Left ventricle myocardium superior (tissue), 1 donor: ENCODE measurements at regions not wholly inside any gene's neighbourhood (a gene's known extent, or its start where the extent isn't known, plus 50 kb on each side); places are given as distances from the start of the nearest gene placed in this dataset.
A peak's percentile ranks its signal among the peaks of the same experiment; 100 is the strongest.

ENCODE experiments used
- ATAC-seq: fragments of 200-7000 bp; cut with Tn5 transposase; one replicate; pipeline ENCODE4 v1.9.1; 2020; ENCODE audit warnings: mild to moderate bottlenecking, moderate library complexity
- DNase-seq: peaks from one replicate; pipeline ENCODE4 v3.0.0-alpha.2; 2020
- intact Hi-C: fragments of 100-400 bp; cut with micrococcal nuclease; formaldehyde crosslinking; loops from one replicate; pipeline ENCODE4 v1.11.0; 2022
- donor health status: DM: no; HTN: yes; CAD: no; lungs with severe emphysema.

DNA sequence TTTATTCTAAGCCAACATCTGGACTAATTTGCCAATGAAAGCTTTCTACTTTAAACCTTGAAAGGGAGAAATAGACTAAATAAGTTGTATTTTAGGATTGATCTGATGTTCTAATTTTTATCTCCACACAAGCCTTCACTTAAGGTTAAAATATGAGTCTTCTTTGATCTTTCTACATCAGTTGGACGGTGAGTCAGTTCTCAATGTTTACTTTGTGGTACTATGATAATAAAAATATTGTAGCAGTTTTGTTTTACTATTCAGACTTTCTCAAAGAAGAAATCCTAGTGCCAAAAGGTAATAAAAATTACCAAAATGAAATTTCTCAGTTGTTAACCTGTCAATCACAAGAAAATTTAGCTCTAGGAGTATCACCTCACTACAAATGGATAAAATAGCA, 203.5 kb upstream of the RGMB start:
- DNase-seq (no peak), ATAC-seq (no peak)
- intact Hi-C loops, result no loop called here

DNA sequence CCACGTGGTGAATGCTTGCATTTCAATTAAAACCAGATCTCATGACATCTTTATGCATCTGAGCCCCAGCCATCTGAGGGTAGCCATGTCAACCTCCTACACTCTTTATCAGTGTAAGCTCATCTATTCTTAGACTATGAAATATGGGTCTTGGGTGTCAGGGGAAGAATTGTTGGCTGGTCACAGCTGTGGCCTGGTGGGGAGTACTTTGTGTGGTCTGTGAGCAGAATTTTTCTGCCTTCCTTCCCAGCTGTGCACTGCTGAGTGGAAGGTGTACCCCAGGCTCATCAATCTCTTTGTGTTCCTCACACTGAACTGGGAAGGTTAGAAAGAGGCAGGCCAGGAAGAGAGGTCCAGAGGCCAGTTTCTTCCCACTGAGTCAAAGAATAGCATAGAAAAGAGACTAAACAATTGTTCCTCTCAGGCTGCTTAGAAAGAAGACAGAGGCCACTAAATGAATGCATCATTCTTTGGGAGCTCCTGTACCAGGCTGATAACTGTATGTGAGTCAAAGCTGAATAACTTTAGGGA, 202.7 kb upstream of the RGMB start:
- ATAC-seq (no peak), DNase-seq (no peak)
- intact Hi-C loops, result no loop called here

DNA sequence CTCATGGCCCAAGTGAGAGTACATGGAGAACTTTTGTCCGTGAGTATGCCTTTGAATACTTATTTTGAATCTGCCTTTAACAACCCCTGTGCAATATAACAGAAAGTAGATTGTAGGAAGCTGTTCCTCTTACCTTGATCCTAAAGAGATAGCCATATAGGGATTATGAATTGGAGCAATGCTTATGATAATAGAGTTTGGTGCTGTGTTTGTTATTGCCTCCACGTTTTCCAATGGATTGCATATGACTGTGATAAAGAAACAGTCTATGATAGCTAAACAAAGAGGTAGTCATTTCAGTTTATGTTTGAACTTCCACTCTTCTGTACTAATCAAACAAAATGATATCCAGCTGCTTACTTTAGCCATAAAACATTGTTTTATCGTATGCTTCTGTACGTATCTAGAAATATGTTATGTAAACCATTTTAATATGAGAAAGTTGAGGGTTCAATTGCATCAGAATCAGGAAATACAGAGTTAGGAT, 199.6 kb upstream of the RGMB start:
- intact Hi-C loops, result no loop called here
- DNase-seq (no peak), ATAC-seq (no peak)

DNA sequence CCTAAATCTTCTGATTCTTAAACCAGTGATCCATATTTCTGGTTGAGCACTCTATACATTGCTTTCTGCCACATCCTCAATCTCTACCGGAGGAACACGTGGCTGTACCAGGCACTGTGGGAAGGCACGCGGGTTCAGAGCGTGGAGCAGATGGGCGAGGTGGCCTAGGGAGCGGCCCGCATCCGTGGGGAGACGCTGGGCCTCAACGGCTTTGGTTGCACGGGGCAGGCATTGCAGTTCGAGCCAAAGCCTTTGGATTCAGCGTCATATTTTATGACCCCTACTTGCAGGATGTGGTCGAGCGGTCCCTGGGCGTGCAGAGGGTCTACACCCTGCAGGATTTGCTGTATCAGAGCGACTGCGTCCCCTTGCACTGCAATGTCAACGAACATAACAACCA, 197.2 kb upstream of the RGMB start:
- no peak for DNase-seq
- no peak for ATAC-seq
- intact Hi-C loops, result no loop called here

DNA sequence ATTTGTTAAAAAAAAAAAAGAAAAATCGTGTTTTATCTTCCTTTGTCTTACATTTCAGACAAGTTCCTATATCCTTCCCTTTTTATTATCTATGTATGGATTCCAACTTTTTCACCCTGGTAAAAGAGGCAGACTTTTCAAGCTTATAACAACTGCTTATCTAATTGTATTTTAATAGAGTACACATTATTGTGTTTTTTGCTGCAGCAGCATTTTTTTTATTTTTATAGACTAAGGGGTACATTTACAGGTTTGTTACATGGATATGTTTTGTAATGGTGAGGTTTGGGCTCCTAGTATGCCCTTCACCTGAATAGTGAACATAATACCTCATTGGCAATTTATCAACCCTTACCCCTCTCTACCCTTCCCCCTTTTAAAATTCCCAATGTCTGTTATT, 195.0 kb upstream of the RGMB start:
- intact Hi-C loops, result no loop called here
- ATAC-seq (no peak), DNase-seq (no peak)

DNA sequence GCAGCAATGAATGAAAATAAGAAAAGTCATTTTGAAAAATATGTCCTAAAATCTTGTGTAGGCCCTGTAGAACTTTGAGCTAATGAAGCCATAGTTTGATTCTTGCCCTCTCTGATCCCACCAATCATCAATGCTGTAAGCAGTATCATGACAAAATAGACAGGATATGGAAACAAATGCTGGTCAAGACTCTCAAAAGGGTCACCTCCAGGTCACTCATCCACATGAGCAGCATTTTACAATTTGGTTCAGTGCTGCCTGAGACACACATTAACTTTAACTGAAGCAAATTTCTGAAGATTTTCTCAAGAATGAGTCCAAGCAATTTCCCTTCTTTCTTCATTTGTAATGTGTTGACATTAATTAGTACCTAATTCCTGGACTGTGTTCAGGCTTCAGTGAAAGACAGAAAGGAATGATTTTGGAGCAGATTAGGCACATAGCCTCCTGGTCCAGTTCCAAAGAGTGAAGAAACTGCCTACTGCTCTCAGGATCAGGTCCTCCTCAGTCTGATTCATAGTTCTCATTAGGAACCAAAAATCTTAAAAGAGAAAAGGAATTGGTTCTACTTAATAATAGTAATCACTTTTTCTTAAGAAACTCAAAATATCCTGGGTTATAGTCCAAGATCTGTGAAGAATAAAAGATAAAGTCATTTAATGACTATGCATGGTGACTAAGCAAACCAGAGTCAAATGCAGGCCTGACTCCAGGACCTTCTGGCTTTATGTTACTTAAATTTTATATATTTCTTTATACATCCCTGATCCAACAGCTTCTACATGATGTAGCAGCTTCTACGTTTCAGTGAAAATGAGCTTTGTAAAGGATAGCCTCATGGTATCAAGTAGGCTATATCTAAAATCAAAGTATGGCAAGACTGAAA, 192.1 kb upstream of the RGMB start:
- ATAC-seq, result peak; percentile 45
- DNase-seq, result no peak
- intact Hi-C loops, result no loop called here

DNA sequence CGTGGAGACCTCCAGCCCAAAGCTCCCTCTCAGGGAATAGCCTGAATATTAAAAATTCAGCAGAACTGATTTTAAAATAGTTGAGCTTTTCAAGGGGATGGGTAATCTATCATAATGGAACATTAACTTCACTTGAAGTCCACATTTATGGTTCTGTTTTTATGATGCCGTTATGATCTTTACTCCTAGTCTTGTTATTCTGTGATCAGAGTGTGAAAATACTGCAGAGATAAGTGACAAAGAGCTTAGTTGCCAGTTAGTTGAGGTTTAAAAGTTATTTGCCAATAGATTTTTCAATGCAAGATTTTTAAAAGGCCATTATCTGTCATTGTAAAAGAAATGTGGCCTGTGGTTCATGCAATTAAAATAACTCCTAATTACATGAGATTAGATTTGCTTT, 189.9 kb upstream of the RGMB start:
- ATAC-seq (no peak), DNase-seq (no peak)
- intact Hi-C loops, result no loop called here

DNA sequence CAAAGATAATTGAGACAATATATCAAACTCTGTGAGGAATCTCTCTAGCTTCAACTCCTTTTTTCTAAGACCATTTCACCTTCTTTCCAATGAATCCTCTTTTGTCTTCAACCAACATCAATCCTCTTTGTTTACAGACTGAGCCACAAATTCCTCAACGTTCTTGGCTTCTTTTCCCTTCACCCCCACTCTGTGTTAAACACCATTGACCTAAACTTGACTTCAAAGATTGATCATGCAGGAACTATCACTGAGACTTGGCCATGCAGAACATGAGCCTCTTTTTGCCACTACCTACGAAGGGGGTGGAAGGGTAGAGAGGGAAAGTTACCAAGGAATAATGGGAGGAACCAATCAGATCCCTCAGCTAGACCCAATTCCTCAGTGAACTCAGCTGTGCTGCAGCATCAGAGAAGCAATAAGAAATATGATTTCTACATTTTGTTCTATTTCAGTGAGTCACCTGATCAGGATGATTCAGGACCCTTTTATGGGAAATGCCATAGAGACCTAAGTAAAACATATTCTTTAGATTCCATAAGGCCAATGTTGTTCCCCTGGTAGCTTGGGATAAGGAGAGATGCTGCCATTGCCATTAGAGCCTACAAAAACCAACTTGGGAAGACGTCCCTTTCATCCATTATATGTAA, 187.7 kb upstream of the RGMB start:
- no peak for DNase-seq
- intact Hi-C loops, result no loop called here
- no peak for ATAC-seq

DNA sequence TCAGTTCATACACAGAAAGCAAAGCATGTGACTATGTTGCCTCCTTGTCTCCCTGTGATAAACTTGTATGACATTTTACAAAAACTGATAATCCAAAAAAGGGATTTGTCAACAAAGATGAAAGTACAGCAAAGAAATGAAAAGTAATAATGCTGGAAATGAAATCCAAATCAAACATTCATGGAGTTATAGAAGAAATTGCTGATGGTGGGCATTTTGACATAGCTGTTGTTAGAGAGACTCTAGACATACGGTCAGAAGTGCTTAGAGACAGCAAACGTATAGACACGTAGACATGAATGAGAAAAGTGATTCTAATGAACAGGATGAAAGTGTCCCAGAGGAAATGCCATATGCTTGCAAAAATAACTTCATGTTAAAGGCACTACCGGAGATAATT, 186.9 kb upstream of the RGMB start:
- intact Hi-C loops, result no loop called here
- DNase-seq (no peak), ATAC-seq (no peak)

DNA sequence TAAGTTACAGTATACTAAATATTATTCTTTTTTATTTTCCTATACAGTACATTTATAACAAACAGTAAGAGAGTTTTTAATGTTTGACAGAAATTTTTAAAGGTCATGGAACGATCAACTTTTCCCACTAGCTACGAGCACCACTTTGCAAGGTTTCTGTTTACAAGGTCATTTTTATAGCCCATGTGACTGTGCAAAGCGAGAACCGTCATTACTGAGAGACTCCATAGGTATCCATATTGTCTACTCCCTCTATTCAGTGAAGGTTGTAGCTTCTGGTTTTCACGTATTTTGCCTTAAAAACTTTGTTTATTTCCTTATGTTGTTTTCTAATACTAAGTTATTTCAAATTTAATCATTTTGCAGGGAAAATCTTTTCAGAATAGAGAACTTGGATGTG, 186.3 kb upstream of the RGMB start:
- intact Hi-C loops, result no loop called here
- ATAC-seq (no peak), DNase-seq (no peak)

DNA sequence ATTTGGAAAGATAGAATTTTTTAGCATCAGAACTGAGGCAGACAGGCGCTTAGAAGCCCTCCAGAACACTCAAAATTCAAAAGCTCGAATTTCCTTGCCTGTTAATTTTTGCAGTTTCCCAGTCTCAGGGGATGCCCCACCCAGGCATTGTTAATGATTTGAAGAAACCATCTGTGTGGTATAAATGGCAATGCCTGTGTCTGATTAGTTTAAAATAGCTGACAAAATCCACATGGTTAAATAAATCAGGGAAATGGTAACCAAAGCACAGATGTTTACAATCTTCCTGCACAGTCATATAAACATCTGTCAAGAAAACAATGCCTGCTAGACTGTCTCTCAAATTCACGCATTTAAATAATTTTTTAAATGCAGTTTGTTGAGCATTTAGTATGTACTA, 185.2 kb upstream of the RGMB start:
- intact Hi-C loops, result no loop called here
- no peak for DNase-seq
- ATAC-seq, result no peak

DNA sequence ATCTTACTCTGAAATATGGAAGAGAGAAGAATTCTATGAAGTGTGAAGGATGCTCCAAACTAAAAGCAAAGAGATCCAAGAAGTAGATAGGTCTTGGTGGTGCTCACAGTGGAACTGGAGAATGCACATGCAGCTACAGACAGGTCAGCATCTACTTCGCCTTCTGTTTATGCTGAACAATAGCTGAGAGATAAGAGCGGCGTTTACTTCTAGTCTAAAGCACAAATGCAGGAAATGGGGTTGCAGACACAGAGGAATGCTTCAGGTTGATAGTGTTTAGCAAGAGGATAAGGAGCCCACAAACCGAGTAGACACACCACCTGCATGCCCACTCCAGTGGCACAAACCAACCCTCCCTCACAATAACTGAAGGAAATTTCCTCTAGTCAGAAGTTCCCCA, 180.0 kb upstream of the RGMB start:
- DNase-seq (no peak), ATAC-seq (no peak)
- intact Hi-C loops, result no loop called here

DNA sequence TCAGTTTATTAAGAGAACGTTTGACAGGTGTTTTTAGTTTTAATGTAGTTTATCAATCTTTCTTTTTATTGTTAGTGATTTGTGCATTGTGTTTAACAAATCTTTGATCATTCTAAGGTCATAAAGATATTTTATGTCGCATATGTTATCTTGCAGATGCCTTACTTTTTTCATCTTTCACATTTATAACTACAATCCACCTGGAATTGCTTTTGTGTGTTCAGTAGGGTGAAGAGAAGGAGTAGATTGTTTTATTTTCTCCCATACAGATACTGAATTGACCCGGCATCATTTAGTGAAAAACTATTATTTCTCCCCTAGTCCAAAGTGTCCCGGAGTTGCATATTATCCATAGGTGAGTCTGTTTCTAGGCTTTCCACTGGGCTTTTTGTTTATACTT, 179.4 kb upstream of the RGMB start:
- no peak for DNase-seq
- no peak for ATAC-seq
- intact Hi-C loops, result no loop called here

DNA sequence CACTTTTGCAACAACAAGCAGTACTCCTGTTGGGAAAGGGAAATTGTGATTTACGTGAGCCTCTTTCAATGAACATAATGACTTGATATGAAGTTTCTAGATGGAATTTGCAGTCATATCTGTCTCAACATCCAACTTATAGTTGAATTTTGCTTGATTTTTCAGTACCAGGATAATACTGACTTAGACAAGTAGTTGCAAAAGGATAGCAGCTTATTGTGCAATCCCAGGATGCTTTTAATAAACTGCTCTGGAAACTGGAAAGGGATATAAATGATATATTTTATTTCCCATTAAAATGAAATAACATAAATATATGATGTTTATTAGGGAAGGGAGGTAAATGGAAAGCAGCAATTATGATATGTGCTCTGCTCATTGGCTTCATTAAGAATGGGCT, 174.4 kb upstream of the RGMB start:
- intact Hi-C loops, result no loop called here
- ATAC-seq, result no peak
- DNase-seq, result no peak

DNA sequence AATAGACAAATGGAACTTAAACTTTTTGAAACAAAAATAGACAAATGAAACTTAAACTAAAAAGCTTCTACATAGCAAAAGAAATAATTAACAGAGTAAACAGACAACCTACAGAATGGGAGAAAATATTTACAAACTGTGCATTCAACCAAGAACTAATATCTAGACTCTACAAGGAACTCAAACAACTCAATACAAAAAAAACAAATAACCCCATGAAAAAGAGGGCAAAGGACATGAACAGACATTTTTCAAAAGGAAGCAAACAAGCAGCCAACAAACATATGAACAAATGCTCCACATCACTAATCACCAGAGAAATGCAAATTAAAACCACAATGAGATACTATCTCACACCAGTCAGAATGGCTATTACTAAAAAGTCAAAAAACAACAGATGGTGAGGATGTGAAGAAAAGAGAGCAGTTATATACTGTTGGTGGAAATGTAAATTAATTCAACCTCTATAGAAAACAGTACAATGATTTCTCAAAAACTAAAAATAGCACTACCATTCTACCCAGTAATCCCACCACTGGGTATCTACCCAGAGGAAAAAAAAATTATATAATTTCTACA, 170.8 kb upstream of the RGMB start:
- intact Hi-C loops, result no loop called here
- ATAC-seq, result no peak
- DNase-seq, result no peak

DNA sequence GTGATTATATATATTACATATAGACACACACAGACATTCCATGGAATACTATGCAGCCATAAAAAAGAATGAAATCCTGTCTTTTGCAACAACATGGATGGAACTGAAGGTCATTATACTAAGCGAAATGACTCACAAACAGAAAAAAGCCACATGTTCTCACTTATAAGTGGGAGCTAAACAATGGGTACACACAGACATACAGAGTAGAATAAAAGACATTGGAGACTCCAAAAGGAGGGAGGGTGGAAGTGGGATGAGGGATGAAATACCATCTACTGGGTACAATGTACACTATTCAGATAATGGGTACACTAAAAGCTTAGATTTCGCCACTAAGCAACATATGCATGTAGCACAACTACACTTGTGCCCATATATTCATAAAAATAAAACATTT, 170.0 kb upstream of the RGMB start:
- DNase-seq, result no peak
- ATAC-seq, result no peak
- intact Hi-C loops, result no loop called here

DNA sequence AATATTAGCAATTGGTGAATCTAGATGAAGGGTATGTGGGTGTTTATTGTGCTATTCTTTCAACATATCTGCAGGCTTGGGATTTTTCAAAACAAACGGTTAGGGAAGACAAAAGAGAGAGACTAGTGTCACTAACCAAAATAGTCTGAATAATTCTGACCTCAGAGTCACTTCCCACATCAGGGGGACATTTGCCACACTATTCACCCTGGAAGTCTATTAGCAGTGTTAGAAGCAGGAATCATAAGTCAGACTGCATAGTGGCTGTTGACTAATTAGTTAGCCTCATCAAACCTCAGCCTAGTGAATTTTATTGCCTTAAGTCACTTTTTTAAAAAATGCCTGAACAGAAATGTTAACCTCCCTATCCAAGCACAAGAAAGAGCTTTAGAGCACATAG, 169.2 kb upstream of the RGMB start:
- intact Hi-C loops, result no loop called here
- ATAC-seq (no peak), DNase-seq (no peak)

DNA sequence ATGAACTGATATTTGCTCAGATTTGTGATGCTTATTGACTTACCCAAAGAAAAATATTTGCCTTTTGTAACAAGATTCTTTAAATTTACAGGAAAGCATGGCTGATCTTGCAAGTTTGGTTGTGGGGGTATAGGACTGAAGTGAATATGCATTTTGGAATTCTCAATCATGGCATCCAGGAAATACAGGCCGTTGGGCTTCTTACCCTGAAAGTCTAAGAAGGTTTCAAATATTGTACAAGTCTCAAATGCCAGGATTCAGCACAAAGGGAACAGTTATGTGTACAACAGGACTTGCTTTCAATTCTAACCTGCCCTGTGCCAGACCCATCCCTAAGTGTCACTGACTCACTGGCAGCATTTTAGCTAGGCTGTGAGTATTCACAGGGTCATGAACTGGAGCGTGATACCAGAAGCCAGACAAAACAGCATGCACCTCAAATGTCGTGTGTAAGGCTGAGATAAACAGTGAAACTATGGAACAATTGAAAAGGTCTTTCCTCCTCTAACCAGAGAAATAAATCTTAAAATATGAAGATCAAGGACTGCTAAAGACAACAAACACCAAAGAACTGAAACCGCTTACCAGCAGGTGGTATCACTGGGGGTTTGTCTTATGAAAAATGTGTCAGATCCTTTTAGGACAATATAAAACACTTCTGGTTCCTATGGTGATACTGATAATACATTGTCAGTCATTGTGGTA, 168.6 kb upstream of the RGMB start:
- intact Hi-C loops, result no loop called here
- DNase-seq (no peak), ATAC-seq (no peak)

DNA sequence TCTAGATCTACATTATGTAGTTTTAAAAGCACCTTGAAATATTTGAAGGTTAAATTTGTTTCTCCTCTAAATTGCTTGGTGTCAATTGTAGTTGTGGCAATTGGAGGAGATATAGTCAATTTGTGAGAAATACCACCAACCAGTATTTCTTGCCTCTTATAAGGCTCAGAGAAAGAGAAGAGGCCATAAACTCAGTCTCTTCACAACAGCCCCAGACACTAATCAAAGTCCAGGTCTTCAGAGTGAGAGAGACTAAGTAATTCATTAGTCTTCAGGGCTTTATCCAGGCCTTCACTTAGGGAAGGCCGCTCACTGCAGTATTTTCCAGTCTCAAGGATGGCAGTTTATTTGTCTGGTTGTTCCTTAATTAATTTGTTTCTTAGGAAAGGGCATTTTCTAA, 168.0 kb upstream of the RGMB start:
- ATAC-seq (no peak), DNase-seq (no peak)
- intact Hi-C loops, result no loop called here

DNA sequence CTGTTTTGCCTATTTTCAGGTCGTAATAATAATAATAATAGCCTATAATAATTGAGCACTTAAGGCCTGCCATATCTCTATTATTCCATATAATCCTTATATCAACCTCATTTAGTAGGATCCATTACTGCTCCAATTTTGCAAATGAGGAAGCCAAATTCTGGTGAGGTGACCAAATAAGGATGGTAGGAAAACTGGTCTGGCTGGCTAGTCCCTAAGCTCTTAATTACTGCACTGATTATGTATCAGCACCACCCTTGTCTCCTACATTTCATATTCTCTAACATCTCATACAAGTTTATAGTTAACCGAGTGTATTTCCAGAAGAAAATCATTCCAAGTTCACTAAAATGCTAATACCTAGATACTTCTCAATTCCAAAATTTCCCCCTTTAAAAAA, 166.5 kb upstream of the RGMB start:
- DNase-seq (no peak), ATAC-seq (no peak)
- intact Hi-C loops, result no loop called here
